Sigmoid colon (tissue), 4 donors: ENCODE measurements at regions not wholly inside any gene's neighbourhood (a gene's known extent, or its start where the extent isn't known, plus 50 kb on each side); places are given as distances from the start of the nearest gene placed in this dataset.

Experiments used
- POLR2A ChIP-seq, 2 donors: fragments of 450-650 bp; IDR thresholded peaks; one replicate each; pipeline ENCODE4 v1.6.1; 2016; ENCODE audit warnings: antibody characterized with exemption in 2 of 2, mild to moderate bottlenecking in 2 of 2, moderate library complexity in 2 of 2
- POLR2AphosphoS5 ChIP-seq, 4 donors: sonication (generic); formaldehyde crosslinking; IDR thresholded peaks; one replicate each; pipeline ENCODE4 v1.6.1; 2017; ENCODE audit warnings: antibody characterized with exemption in 4 of 4
- TF ChIP-seq, protein P1 (sequence below), 4 experiments: fragments of 450-650 bp in 3 of 4; fragments of 200-600 bp in 1 of 4; IDR thresholded peaks; one replicate each; pipeline ENCODE4 v1.5.1; 2016 to 2019; ENCODE audit warnings: antibody characterized with exemption in 4 of 4, mild to moderate bottlenecking in 3 of 4, moderate library complexity in 2 of 4

DNA sequence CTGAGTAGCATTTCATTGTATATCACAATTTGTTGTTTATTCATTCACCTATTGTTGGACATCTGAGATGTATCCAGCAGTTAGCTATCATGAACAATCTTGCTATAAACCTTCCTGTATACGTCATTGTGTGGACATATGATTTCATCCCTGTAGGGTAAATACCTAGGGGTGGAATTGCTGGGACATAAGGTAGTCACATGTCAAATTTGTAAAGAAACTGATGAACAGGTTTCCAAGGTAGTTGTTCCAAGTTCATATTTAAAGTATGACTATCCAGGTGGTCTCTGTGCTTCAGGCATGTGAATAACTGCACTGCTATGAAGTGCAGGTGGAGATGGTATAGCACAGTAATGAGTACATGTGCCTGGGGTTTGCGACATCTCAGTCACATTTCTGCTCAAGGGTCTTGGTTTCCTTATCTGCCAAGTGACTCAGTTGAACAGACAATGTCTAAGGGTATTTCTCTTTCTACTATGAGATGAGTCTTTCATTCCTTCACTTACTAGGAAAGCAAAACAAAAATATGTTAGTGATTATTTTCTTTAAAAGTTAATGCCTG lies 229.0 kb upstream of the HES1 start:
- TF ChIP-seq, protein P1, sequence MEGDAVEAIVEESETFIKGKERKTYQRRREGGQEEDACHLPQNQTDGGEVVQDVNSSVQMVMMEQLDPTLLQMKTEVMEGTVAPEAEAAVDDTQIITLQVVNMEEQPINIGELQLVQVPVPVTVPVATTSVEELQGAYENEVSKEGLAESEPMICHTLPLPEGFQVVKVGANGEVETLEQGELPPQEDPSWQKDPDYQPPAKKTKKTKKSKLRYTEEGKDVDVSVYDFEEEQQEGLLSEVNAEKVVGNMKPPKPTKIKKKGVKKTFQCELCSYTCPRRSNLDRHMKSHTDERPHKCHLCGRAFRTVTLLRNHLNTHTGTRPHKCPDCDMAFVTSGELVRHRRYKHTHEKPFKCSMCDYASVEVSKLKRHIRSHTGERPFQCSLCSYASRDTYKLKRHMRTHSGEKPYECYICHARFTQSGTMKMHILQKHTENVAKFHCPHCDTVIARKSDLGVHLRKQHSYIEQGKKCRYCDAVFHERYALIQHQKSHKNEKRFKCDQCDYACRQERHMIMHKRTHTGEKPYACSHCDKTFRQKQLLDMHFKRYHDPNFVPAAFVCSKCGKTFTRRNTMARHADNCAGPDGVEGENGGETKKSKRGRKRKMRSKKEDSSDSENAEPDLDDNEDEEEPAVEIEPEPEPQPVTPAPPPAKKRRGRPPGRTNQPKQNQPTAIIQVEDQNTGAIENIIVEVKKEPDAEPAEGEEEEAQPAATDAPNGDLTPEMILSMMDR (IDR thresholded peaks at IDR 0.05): no peak
- TF ChIP-seq POLR2A (IDR thresholded peaks at IDR 0.05) (no peak), POLR2AphosphoS5 (IDR thresholded peaks at IDR 0.05) (no peak)
